Esophagus muscularis mucosa (tissue), 4 donors: ENCODE measurements at regions not wholly inside any gene's neighbourhood (a gene's known extent, or its start where the extent isn't known, plus 50 kb on each side); places are given as distances from the start of the nearest gene placed in this dataset.

Source experiments
- EP300 ChIP-seq: sonication (generic); formaldehyde crosslinking; IDR thresholded peaks from one replicate; pipeline ENCODE4 v1.6.1; 2017; ENCODE audit warnings: antibody characterized with exemption
- POLR2A ChIP-seq: fragments of 450-650 bp; IDR thresholded peaks from one replicate; pipeline ENCODE4 v1.6.1; 2017; ENCODE audit warnings: antibody characterized with exemption, moderate library complexity, mild to moderate bottlenecking, low read depth
- POLR2AphosphoS5 ChIP-seq, 2 donors: sonication (generic); formaldehyde crosslinking; IDR thresholded peaks; one replicate each; pipeline ENCODE4 v1.6.1; 2017; ENCODE audit warnings: antibody characterized with exemption in 2 of 2
- TF ChIP-seq, protein P1 (sequence below), 3 experiments: fragments of 200-600 bp in 2 of 3; fragments of 450-650 bp in 1 of 3; sonication (generic) in 2 of 3; IDR thresholded peaks; one replicate each; pipeline ENCODE4 v1.5.1; 2017 to 2019; ENCODE audit warnings: antibody characterized with exemption in 3 of 3, mild to moderate bottlenecking in 2 of 3, moderate library complexity in 1 of 3

DNA sequence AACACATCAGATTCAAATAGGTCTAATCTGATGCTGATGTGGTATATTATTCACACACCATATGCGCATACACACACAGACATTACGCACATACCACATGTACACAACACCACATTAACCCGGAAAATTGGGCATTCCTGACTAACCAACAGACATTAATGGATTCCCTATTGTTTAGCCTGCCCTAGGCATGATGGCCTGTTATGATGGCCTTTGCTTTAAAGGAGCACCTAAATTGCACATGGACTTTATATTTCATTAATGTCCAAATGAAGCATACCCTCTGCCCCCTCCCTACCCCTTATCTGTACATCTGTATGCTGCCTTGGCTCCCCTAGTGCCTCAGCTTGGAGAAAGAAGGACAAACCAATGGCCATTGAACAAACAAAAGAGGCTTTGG, 127.7 kb upstream of the PRLR start:
- TF ChIP-seq, protein P1, sequence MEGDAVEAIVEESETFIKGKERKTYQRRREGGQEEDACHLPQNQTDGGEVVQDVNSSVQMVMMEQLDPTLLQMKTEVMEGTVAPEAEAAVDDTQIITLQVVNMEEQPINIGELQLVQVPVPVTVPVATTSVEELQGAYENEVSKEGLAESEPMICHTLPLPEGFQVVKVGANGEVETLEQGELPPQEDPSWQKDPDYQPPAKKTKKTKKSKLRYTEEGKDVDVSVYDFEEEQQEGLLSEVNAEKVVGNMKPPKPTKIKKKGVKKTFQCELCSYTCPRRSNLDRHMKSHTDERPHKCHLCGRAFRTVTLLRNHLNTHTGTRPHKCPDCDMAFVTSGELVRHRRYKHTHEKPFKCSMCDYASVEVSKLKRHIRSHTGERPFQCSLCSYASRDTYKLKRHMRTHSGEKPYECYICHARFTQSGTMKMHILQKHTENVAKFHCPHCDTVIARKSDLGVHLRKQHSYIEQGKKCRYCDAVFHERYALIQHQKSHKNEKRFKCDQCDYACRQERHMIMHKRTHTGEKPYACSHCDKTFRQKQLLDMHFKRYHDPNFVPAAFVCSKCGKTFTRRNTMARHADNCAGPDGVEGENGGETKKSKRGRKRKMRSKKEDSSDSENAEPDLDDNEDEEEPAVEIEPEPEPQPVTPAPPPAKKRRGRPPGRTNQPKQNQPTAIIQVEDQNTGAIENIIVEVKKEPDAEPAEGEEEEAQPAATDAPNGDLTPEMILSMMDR (IDR thresholded peaks at IDR 0.05) = no peak
- TF ChIP-seq POLR2AphosphoS5 (IDR thresholded peaks at IDR 0.05) (no peak), POLR2A (no peak), EP300 (no peak)
